SK-N-SH (cell line): ENCODE measurements at regions not wholly inside any gene's neighbourhood (a gene's known extent, or its start where the extent isn't known, plus 50 kb on each side); places are given as distances from the start of the nearest gene placed in this dataset.

Experiments used
- CTCF ChIA-PET: fragments of 300-600, 350-600 bp; formaldehyde crosslinking; extraction: SDS; loops from one replicate; lab custom pipeline; 2021; lab: Yijun Ruan, JAX
- POLR2A ChIA-PET: fragments of 350-600 bp; sonication (Branson Sonifier 250); formaldehyde crosslinking; extraction: SDS; loops from one replicate; lab custom pipeline; 2020; ENCODE audit warnings: antibody characterized with exemption, inconsistent platforms; lab: Yijun Ruan, JAX
- DNase-seq: peaks from one replicate; pipeline ENCODE4 v3.0.0; 2012
- H2AFZ ChIP-seq: fragments of 200-600 bp; sonication (generic); 2 replicates; pipeline ENCODE4 v1.8.1; 2016; ENCODE audit warnings: antibody characterized with exemption, mild to moderate bottlenecking, low read depth
- H3F3A ChIP-seq: fragments of 200-600 bp; sonication (generic); replicated peaks from 2 replicates; pipeline ENCODE3; 2016; ENCODE audit warnings: antibody characterized with exemption, mild to moderate bottlenecking; ENCODE audit not compliant: insufficient read depth
- H3K27ac ChIP-seq, 2 experiments: fragments of 200-500 bp in 1 of 2; fragments of 200-600 bp in 1 of 2; sonication (Bioruptor generic) in 1 of 2; sonication (generic), shearing (Covaris generic) in 1 of 2; 2 replicates each; pipeline versions ENCODE4 v1.5.1 to v1.6.1; 2014 to 2016; ENCODE audit warnings: low read depth in 2 of 2, inconsistent platforms in 1 of 2, low read length in 1 of 2, mild to moderate bottlenecking in 1 of 2, mixed read lengths in 1 of 2
- H3K27me3 ChIP-seq: fragments of 200-600 bp; sonication (generic), shearing (Covaris generic); 2 replicates; pipeline ENCODE4 v1.6.1; 2016; ENCODE audit warnings: mixed run types; ENCODE audit not compliant: insufficient read depth
- H3K36me3 ChIP-seq, 2 experiments: fragments of 200-500 bp in 1 of 2; fragments of 200-600 bp in 1 of 2; sonication (Bioruptor generic) in 1 of 2; sonication (generic) in 1 of 2; replicated peaks in 1 of 2; 2 replicates each; pipeline versions ENCODE3 to v1.5.1; 2014 to 2016; ENCODE audit warnings: low read length in 1 of 2, mild to moderate bottlenecking in 1 of 2; ENCODE audit not compliant: insufficient read depth in 2 of 2, control insufficient read depth in 1 of 2
- H3K4me1 ChIP-seq, 2 experiments: fragments of 200-500 bp in 1 of 2; fragments of 200-600 bp in 1 of 2; sonication (Bioruptor generic) in 1 of 2; sonication (generic), shearing (Covaris generic) in 1 of 2; 2 replicates each; pipeline versions ENCODE4 v1.5.1 to v1.6.1; 2014 to 2016; ENCODE audit warnings: low read depth in 1 of 2, low read length in 1 of 2, mixed run types in 1 of 2; ENCODE audit not compliant: insufficient read depth in 2 of 2, control insufficient read depth in 1 of 2
- H3K4me2 ChIP-seq: fragments of 200-600 bp; sonication (generic), shearing (Covaris generic); 2 replicates; pipeline ENCODE4 v1.6.1; 2017; ENCODE audit warnings: mixed run types
- H3K4me3 ChIP-seq, 2 experiments: fragments of 200-500 bp in 1 of 2; fragments of 200-600 bp in 1 of 2; sonication (Bioruptor generic) in 1 of 2; sonication (generic), shearing (Covaris generic) in 1 of 2; 2 replicates each; pipeline versions ENCODE4 v1.5.1 to v1.8.1; 2014 to 2016; ENCODE audit warnings: low read depth in 2 of 2, inconsistent platforms in 1 of 2, low read length in 1 of 2, mild to moderate bottlenecking in 1 of 2, mixed read lengths in 1 of 2, moderate library complexity in 1 of 2
- H3K79me2 ChIP-seq: fragments of 200-600 bp; sonication (generic); 2 replicates; pipeline ENCODE4 v1.8.1; 2017; ENCODE audit warnings: mild to moderate bottlenecking; ENCODE audit not compliant: insufficient read depth
- H3K9ac ChIP-seq: fragments of 200-600 bp; sonication (generic); 2 replicates; pipeline ENCODE4 v1.6.1; 2017; ENCODE audit warnings: mixed run types
- H3K9me2 ChIP-seq: fragments of 200-600 bp; sonication (generic); 2 replicates; pipeline ENCODE4 v1.6.1; 2017; ENCODE audit warnings: mixed run types
- H3K9me3 ChIP-seq: fragments of 200-600 bp; sonication (generic); 2 replicates; pipeline ENCODE4 v1.6.1; 2017; ENCODE audit warnings: mixed run types, mild to moderate bottlenecking, moderate library complexity
- H4K20me1 ChIP-seq: fragments of 200-600 bp; sonication (generic); 2 replicates; pipeline ENCODE4 v1.6.1; 2017; ENCODE audit warnings: mild to moderate bottlenecking, mixed run types; ENCODE audit not compliant: insufficient read depth
- CTCF ChIP-seq: fragments of 200-600 bp; sonication (generic); IDR thresholded peaks from 2 replicates; pipeline ENCODE4 v1.6.1; 2017; ENCODE audit warnings: antibody characterized with exemption, mild to moderate bottlenecking, moderate library complexity
- ELF1 ChIP-seq: IDR thresholded peaks from 2 replicates; pipeline ENCODE4 v1.4.0; 2012
- EZH2phosphoT487 ChIP-seq: fragments of 200-600 bp; sonication (generic); IDR thresholded peaks from 2 replicates; pipeline ENCODE4 v1.6.1; 2017; ENCODE audit warnings: low read depth, mixed run types, mild to moderate bottlenecking, antibody characterized with exemption, moderate library complexity, borderline replicate concordance
- FOSL2 ChIP-seq: IDR thresholded peaks from 2 replicates; pipeline ENCODE4 v1.4.0; 2012; ENCODE audit warnings: low read depth, mild to moderate bottlenecking, moderate library complexity, borderline replicate concordance
- GABPA ChIP-seq: IDR thresholded peaks from 2 replicates; pipeline ENCODE4 v1.4.0; 2012; ENCODE audit warnings: low read depth, mild to moderate bottlenecking
- IRF3 ChIP-seq: fragments of 150-350 bp; IDR thresholded peaks from 2 replicates; pipeline ENCODE4 v1.6.1; 2016; ENCODE audit warnings: mild to moderate bottlenecking, low read depth, low read length
- JUND ChIP-seq: IDR thresholded peaks from 2 replicates; pipeline ENCODE4 v1.4.0; 2012
- MEF2A ChIP-seq: IDR thresholded peaks from 2 replicates; pipeline ENCODE4 v1.4.0; 2012; ENCODE audit warnings: low read depth, borderline replicate concordance
- PBX3 ChIP-seq: IDR thresholded peaks from 2 replicates; pipeline ENCODE4; 2012
- POLR2AphosphoS5 ChIP-seq: IDR thresholded peaks from 2 replicates; pipeline ENCODE4 v1.6.1; 2012; ENCODE audit warnings: low read depth, low read length
- RAD21 ChIP-seq: IDR thresholded peaks from 2 replicates; pipeline ENCODE4 v1.6.1; 2012; ENCODE audit warnings: mild to moderate bottlenecking, low read length
- RCOR1 ChIP-seq: fragments of 150-350 bp; IDR thresholded peaks from 2 replicates; pipeline ENCODE4 v1.6.1; 2017; ENCODE audit warnings: antibody characterized with exemption, low read length
- RXRA ChIP-seq: IDR thresholded peaks from 2 replicates; pipeline ENCODE4 v1.4.0; 2012; ENCODE audit warnings: low read depth, mild to moderate bottlenecking, borderline replicate concordance
- SIN3A ChIP-seq: IDR thresholded peaks from 2 replicates; pipeline ENCODE4 v1.6.1; 2012; ENCODE audit warnings: low read depth, mild to moderate bottlenecking, low read length, moderate library complexity, borderline replicate concordance
- SMC3 ChIP-seq: IDR thresholded peaks from 2 replicates; pipeline ENCODE4 v1.6.1; 2012; ENCODE audit warnings: low read depth, low read length, improper control_type of control experiment
- TCF12 ChIP-seq: IDR thresholded peaks from 2 replicates; pipeline ENCODE4 v1.4.0; 2012
- TEAD4 ChIP-seq: IDR thresholded peaks from 2 replicates; pipeline ENCODE4 v1.4.0; 2012; ENCODE audit warnings: mild to moderate bottlenecking, borderline replicate concordance; ENCODE audit not compliant: insufficient read depth
- USF1 ChIP-seq: IDR thresholded peaks from 2 replicates; pipeline ENCODE4 v1.4.0; 2012; ENCODE audit warnings: low read depth, borderline replicate concordance
- USF2 ChIP-seq: fragments of 150-350 bp; IDR thresholded peaks from 2 replicates; pipeline ENCODE4 v1.6.1; 2017; ENCODE audit warnings: antibody characterized with exemption, low read length, low read depth, borderline replicate concordance
- YY1 ChIP-seq: IDR thresholded peaks from 2 replicates; pipeline ENCODE4 v1.4.0; 2012; ENCODE audit warnings: low read depth, mild to moderate bottlenecking
- WGBS: methylation state at CpG from one replicate; pipeline ENCODE4 v1.1.6; 2017; ENCODE audit warnings: low lambda C conversion rate; 5-methylcytosine and 5-hydroxymethylcytosine counted together

GRCh38 chr3:110576960-110577359 is 494.7 kb upstream of the NECTIN3 start (continued):
- TF ChIP-seq JUND: peak; percentile 98
- 0 out of 2 replicates have a peak, but pooled peaks have one; percentile 37 for TF ChIP-seq MEF2A

- H4K20me1 ChIP-seq: no peaks in the 10 kb centered on the region
- H3K79me2 ChIP-seq: no peaks in the 10 kb centered on the region
- H3K4me1 ChIP-seq: peaks cover 0 to 29% of the 10 kb centered on the region in 2 experiments; a peak in 2 of 4 replicates
- ChIA-PET CTCF (no interaction called here), POLR2A (no interaction called here)
- peaks cover 24% of the 10 kb centered on the region for H3F3A ChIP-seq
- H3K27ac ChIP-seq: peak overlapping the region; percentile 28 to 85; a peak in 3 of 4 replicates
- H3K36me3 ChIP-seq: no peaks in the 10 kb centered on the region
- no peak overlapping the region; the same call in 1 of the 2 replicates for H2AFZ ChIP-seq
- H3K9me2 ChIP-seq: no peaks in the 10 kb centered on the region
- no peak overlapping the region for H3K4me3 ChIP-seq
- no peak overlapping the region for H3K4me2 ChIP-seq
- TF ChIP-seq SMC3 (no peak), IRF3 (no peak), PBX3 (peak; percentile 49), ELF1 (no peak)
- H3K9ac ChIP-seq: peak overlapping the region; percentile 54; the same call in 1 of the 2 replicates
- no peaks in the 10 kb centered on the region for H3K9me3 ChIP-seq
- no peak for DNase-seq
- 82% methylated on average over 2 of the region's 2 CpGs for WGBS
- no peaks in the 10 kb centered on the region for H3K27me3 ChIP-seq
Observed at GRCh38 chr3:110577854-110578253, 493.8 kb upstream of the NECTIN3 start.

GRCh38 chr3:110579840-110580550 is 491.6 kb upstream of the NECTIN3 start:
- Histone ChIP-seq H3K27me3 (no peaks in the 10 kb centered on the region), H4K20me1 (no peaks in the 10 kb centered on the region), H2AFZ (peak overlapping the region; percentile 84), H3K9me3 (no peaks in the 10 kb centered on the region), H3F3A (peaks cover 24% of the 10 kb centered on the region), H3K4me1 (peaks cover 0 to 41% of the 10 kb centered on the region in 2 experiments; a peak in 2 of 4 replicates), H3K79me2 (no peaks in the 10 kb centered on the region), H3K4me3 (no peak overlapping the region), H3K9me2 (no peaks in the 10 kb centered on the region), H3K27ac (peak overlapping the region in 1 of 2 experiments; percentile 85; a peak in 3 of 4 replicates), H3K36me3 (no peaks in the 10 kb centered on the region), H3K9ac (peak overlapping the region; percentile 47; the same call in 1 of the 2 replicates), H3K4me2 (peak overlapping the region; percentile 7; the same call in 1 of the 2 replicates)
- ChIA-PET POLR2A (no interaction called here), CTCF (no interaction called here)
- 51% methylated on average over 4 of the region's 4 CpGs for WGBS
- DNase-seq: no peak
- TF ChIP-seq YY1 (0 out of 2 replicates have a peak, but pooled peaks have one; percentile 17), RAD21 (no peak), TCF12 (no peak), SIN3A (no peak), CTCF (no peak), GABPA (no peak), USF2 (no peak), TEAD4 (no peak), SMC3 (no peak), FOSL2 (peak; percentile 40; the same call in 1 of the 2 replicates), EZH2phosphoT487 (no peak), JUND (peak; percentile 4; the same call in 1 of the 2 replicates), USF1 (no peak), POLR2AphosphoS5 (no peak), RCOR1 (no peak), RXRA (0 out of 2 replicates have a peak, but pooled peaks have one; percentile 5)
